ENCODE measurements at regions not wholly inside any gene's neighbourhood (a gene's known extent, or its start where the extent isn't known, plus 50 kb on each side); places are given as distances from the start of the nearest gene placed in this dataset.

DNA sequence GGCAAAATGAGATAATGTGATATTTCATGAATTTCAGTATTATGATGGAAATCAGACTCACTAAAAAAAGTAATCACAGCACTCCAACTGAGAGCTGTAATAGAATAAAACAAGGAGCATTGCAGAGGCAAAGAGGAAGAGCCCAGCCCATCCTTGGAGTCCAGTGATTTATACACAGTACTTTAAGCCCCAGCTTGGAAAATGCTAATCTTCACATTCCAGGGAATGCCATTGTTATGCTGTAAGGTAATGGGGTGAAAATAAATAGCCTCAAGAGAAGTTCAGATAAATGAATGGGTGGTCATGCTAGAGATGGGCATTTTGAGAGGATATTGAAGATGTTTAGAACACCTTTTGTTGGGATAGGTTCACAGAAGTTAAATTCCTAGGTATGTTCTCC, 190.3 kb upstream of the TAPT1 start:
- no peak for ATAC-seq
- TF ChIP-seq ZNF70 (CRISPR knock-in tag; IDR thresholded peaks at IDR 0.05), result no peak
- TF ChIP-seq TOX (CRISPR knock-in tag; IDR thresholded peaks at IDR 0.05; ENCODE audit: borderline replicate concordance), result no peak
- TF ChIP-seq ZNF565 (CRISPR knock-in tag; conservative IDR thresholded peaks at IDR 0.05; ENCODE audit: low read depth), result no peak
- no peak for TF ChIP-seq BACH2 (CRISPR knock-in tag; IDR thresholded peaks at IDR 0.05; ENCODE audit: borderline replicate concordance)
- TF ChIP-seq RARB (CRISPR knock-in tag; IDR thresholded peaks at IDR 0.05), result no peak
- TF ChIP-seq ZFP3 (CRISPR knock-in tag; IDR thresholded peaks at IDR 0.05), result no peak
- no peak for TF ChIP-seq POU6F1 (CRISPR knock-in tag; IDR thresholded peaks at IDR 0.05; ENCODE audit: borderline replicate concordance, low read depth)
- TF ChIP-seq SNAI2 (CRISPR knock-in tag; IDR thresholded peaks at IDR 0.05), result no peak
- no peak for TF ChIP-seq GLIS3 (CRISPR knock-in tag; IDR thresholded peaks at IDR 0.05)
- TF ChIP-seq, protein P1, sequence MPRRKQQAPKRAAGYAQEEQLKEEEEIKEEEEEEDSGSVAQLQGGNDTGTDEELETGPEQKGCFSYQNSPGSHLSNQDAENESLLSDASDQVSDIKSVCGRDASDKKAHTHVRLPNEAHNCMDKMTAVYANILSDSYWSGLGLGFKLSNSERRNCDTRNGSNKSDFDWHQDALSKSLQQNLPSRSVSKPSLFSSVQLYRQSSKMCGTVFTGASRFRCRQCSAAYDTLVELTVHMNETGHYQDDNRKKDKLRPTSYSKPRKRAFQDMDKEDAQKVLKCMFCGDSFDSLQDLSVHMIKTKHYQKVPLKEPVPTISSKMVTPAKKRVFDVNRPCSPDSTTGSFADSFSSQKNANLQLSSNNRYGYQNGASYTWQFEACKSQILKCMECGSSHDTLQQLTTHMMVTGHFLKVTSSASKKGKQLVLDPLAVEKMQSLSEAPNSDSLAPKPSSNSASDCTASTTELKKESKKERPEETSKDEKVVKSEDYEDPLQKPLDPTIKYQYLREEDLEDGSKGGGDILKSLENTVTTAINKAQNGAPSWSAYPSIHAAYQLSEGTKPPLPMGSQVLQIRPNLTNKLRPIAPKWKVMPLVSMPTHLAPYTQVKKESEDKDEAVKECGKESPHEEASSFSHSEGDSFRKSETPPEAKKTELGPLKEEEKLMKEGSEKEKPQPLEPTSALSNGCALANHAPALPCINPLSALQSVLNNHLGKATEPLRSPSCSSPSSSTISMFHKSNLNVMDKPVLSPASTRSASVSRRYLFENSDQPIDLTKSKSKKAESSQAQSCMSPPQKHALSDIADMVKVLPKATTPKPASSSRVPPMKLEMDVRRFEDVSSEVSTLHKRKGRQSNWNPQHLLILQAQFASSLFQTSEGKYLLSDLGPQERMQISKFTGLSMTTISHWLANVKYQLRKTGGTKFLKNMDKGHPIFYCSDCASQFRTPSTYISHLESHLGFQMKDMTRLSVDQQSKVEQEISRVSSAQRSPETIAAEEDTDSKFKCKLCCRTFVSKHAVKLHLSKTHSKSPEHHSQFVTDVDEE (CRISPR knock-in tag; IDR thresholded peaks at IDR 0.05), result no peak
- TF ChIP-seq ZFP30 (CRISPR knock-in tag; IDR thresholded peaks at IDR 0.05), result no peak
- TF ChIP-seq, protein P2, sequence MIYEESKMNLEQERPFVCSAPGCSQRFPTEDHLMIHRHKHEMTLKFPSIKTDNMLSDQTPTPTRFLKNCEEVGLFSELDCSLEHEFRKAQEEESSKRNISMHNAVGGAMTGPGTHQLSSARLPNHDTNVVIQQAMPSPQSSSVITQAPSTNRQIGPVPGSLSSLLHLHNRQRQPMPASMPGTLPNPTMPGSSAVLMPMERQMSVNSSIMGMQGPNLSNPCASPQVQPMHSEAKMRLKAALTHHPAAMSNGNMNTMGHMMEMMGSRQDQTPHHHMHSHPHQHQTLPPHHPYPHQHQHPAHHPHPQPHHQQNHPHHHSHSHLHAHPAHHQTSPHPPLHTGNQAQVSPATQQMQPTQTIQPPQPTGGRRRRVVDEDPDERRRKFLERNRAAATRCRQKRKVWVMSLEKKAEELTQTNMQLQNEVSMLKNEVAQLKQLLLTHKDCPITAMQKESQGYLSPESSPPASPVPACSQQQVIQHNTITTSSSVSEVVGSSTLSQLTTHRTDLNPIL (CRISPR knock-in tag; IDR thresholded peaks at IDR 0.05; ENCODE audit: low read depth), result no peak
- TF ChIP-seq ZC3H10 (CRISPR knock-in tag; IDR thresholded peaks at IDR 0.05), result no peak
- TF ChIP-seq ISL1 (CRISPR knock-in tag; IDR thresholded peaks at IDR 0.05), result no peak
- TF ChIP-seq CSDC2 (CRISPR knock-in tag; IDR thresholded peaks at IDR 0.05), result no peak

GRCh38 chr4:16415751-16416150, 189.5 kb upstream of the TAPT1 start:
- TF ChIP-seq TCF4 (CRISPR knock-in tag; IDR thresholded peaks at IDR 0.05; ENCODE audit: borderline replicate concordance) (no peak), ZC3H10 (CRISPR knock-in tag; IDR thresholded peaks at IDR 0.05) (no peak), TOX (CRISPR knock-in tag; IDR thresholded peaks at IDR 0.05; ENCODE audit: borderline replicate concordance) (no peak), SNAI2 (CRISPR knock-in tag; IDR thresholded peaks at IDR 0.05) (no peak), OSR1 (CRISPR knock-in tag; IDR thresholded peaks at IDR 0.05) (no peak), PATZ1 (CRISPR knock-in tag; IDR thresholded peaks at IDR 0.05; ENCODE audit: borderline replicate concordance) (no peak), GLIS3 (CRISPR knock-in tag; IDR thresholded peaks at IDR 0.05) (no peak), ZNF8 (CRISPR knock-in tag; IDR thresholded peaks at IDR 0.05) (no peak), ARNTL (CRISPR knock-in tag; IDR thresholded peaks at IDR 0.05; ENCODE audit: borderline replicate concordance, low read depth) (no peak), ZFP30 (CRISPR knock-in tag; IDR thresholded peaks at IDR 0.05) (no peak), ZNF70 (CRISPR knock-in tag; IDR thresholded peaks at IDR 0.05) (no peak), CSDC2 (CRISPR knock-in tag; IDR thresholded peaks at IDR 0.05) (no peak), RARB (CRISPR knock-in tag; IDR thresholded peaks at IDR 0.05) (no peak), ZFP3 (CRISPR knock-in tag; IDR thresholded peaks at IDR 0.05) (no peak)
- TF ChIP-seq, protein P3, sequence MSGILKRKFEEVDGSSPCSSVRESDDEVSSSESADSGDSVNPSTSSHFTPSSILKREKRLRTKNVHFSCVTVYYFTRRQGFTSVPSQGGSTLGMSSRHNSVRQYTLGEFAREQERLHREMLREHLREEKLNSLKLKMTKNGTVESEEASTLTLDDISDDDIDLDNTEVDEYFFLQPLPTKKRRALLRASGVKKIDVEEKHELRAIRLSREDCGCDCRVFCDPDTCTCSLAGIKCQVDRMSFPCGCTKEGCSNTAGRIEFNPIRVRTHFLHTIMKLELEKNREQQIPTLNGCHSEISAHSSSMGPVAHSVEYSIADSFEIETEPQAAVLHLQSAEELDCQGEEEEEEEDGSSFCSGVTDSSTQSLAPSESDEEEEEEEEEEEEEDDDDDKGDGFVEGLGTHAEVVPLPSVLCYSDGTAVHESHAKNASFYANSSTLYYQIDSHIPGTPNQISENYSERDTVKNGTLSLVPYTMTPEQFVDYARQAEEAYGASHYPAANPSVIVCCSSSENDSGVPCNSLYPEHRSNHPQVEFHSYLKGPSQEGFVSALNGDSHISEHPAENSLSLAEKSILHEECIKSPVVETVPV (CRISPR knock-in tag; IDR thresholded peaks at IDR 0.05), result no peak
- TF ChIP-seq, protein P1 (CRISPR knock-in tag; IDR thresholded peaks at IDR 0.05), result no peak
- ATAC-seq, result no peak

Data from SK-N-SH treated with all-trans-retinoic acid at 6 μM for 48 hours (cell line).